DND-41 (cell line): ENCODE measurements at regions not wholly inside any gene's neighbourhood (a gene's known extent, or its start where the extent isn't known, plus 50 kb on each side); places are given as distances from the start of the nearest gene placed in this dataset.

Source experiments
- ATAC-seq: fragments of 200-7000 bp; cut with Tn5 transposase; 3 replicates; pipeline ENCODE4 v1.9.1; 2021; ENCODE audit warnings: low read depth; ENCODE audit not compliant: insufficient read depth
- DNase-seq: peaks from one replicate; pipeline ENCODE4 v3.0.0-alpha.2; 2020
- H2AFZ ChIP-seq: 2 replicates; pipeline ENCODE4 v1.6.0; 2012; ENCODE audit warnings: low read depth, low read length
- H3K27ac ChIP-seq: 2 replicates; pipeline ENCODE4 v1.5.1; 2012; ENCODE audit warnings: low read length, inconsistent platforms
- H3K27me3 ChIP-seq: fragments of 200-600 bp; sonication (generic); 2 replicates; pipeline ENCODE4 v1.6.0; 2012; ENCODE audit warnings: low read length, mild to moderate bottlenecking, inconsistent platforms; ENCODE audit not compliant: insufficient read depth, poor library complexity
- H3K36me3 ChIP-seq: 2 replicates; pipeline ENCODE4 v1.5.1; 2012; ENCODE audit warnings: low read length, inconsistent platforms; ENCODE audit not compliant: insufficient read depth
- H3K4me1 ChIP-seq: 2 replicates; pipeline ENCODE4 v1.5.1; 2012; ENCODE audit warnings: mild to moderate bottlenecking, low read length; ENCODE audit not compliant: insufficient read depth
- H3K4me2 ChIP-seq: 2 replicates; pipeline ENCODE4 v1.6.0; 2012; ENCODE audit warnings: mild to moderate bottlenecking, moderate library complexity, low read length, inconsistent platforms; ENCODE audit not compliant: insufficient read depth
- H3K4me3 ChIP-seq, 2 experiments: fragments of 200-600 bp in 1 of 2; shearing (Covaris generic) in 1 of 2; 2 replicates each; pipeline ENCODE4 v1.5.1; 2012 to 2016; ENCODE audit warnings: inconsistent platforms in 2 of 2, low read length in 2 of 2, mild to moderate bottlenecking in 2 of 2, low read depth in 1 of 2, moderate library complexity in 1 of 2
- H3K79me2 ChIP-seq: 2 replicates; pipeline ENCODE4 v1.6.0; 2012; ENCODE audit warnings: low read length, inconsistent platforms; ENCODE audit not compliant: insufficient read depth
- H3K9ac ChIP-seq: 2 replicates; pipeline ENCODE4 v1.6.0; 2012; ENCODE audit warnings: low read depth, mild to moderate bottlenecking, inconsistent platforms, low read length, moderate library complexity
- H3K9me3 ChIP-seq: 2 replicates; pipeline ENCODE4 v1.5.1; 2012; ENCODE audit warnings: low read length, moderate library complexity, mild to moderate bottlenecking, inconsistent platforms; ENCODE audit not compliant: insufficient read depth, severe bottlenecking
- H4K20me1 ChIP-seq: 2 replicates; pipeline ENCODE4 v1.6.0; 2012; ENCODE audit warnings: low read length; ENCODE audit not compliant: insufficient read depth
- EZH2 ChIP-seq: IDR thresholded peaks from 3 replicates; pipeline ENCODE4 v1.6.1; 2012; ENCODE audit warnings: borderline replicate concordance, low read depth, mild to moderate bottlenecking, moderate library complexity, low read length, inconsistent platforms; ENCODE audit not compliant: severe bottlenecking
- TF ChIP-seq, protein P1 (sequence below): IDR thresholded peaks from 2 replicates; pipeline ENCODE4 v1.5.1; 2012; ENCODE audit warnings: borderline replicate concordance, low read length, moderate library complexity, mild to moderate bottlenecking; ENCODE audit not compliant: poor library complexity, severe bottlenecking; ENCODE audit errors: extremely low read depth

- Histone ChIP-seq H3K9ac (no peak overlapping the region), H3K36me3 (no peaks in the 10 kb centered on the region), H3K9me3 (no peaks in the 10 kb centered on the region), H2AFZ (no peak overlapping the region), H3K4me1 (no peaks in the 10 kb centered on the region), H3K27ac (no peak overlapping the region), H4K20me1 (no peaks in the 10 kb centered on the region), H3K4me2 (no peak overlapping the region), H3K4me3 (no peak overlapping the region), H3K79me2 (no peaks in the 10 kb centered on the region), H3K27me3 (peaks cover 3% of the 10 kb centered on the region)
- TF ChIP-seq EZH2: no peak
- TF ChIP-seq, protein P1, sequence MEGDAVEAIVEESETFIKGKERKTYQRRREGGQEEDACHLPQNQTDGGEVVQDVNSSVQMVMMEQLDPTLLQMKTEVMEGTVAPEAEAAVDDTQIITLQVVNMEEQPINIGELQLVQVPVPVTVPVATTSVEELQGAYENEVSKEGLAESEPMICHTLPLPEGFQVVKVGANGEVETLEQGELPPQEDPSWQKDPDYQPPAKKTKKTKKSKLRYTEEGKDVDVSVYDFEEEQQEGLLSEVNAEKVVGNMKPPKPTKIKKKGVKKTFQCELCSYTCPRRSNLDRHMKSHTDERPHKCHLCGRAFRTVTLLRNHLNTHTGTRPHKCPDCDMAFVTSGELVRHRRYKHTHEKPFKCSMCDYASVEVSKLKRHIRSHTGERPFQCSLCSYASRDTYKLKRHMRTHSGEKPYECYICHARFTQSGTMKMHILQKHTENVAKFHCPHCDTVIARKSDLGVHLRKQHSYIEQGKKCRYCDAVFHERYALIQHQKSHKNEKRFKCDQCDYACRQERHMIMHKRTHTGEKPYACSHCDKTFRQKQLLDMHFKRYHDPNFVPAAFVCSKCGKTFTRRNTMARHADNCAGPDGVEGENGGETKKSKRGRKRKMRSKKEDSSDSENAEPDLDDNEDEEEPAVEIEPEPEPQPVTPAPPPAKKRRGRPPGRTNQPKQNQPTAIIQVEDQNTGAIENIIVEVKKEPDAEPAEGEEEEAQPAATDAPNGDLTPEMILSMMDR: no peak
- no peak for ATAC-seq
- DNase-seq: no peak
Measured at GRCh38 chr13:97660594-97661260, 226.8 kb downstream of the RAP2A start.

DNA sequence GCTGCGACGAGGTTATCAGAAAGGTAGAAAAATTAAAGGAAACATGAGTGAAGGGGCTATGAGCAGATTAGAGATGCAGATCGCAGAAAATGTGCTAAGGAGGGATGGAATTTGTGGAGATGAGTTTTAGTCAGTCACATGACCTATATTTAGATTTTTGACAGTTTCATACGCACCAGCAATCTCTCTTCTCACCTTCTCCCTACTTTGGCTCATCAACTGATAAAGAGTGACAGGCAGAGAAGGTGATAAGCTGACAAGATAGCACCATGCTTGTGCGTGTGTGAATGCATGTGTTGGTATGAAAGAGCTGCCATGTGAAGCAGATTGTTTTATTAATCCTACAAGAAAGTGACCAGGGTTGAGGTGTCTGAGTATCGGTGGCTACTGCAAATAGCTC, 252.6 kb downstream of the RAP2A start:
- no peaks in the 10 kb centered on the region for H3K27me3 ChIP-seq
- H3K4me1 ChIP-seq: no peaks in the 10 kb centered on the region
- no peaks in the 10 kb centered on the region for H3K9me3 ChIP-seq
- no peak overlapping the region for H2AFZ ChIP-seq
- no peaks in the 10 kb centered on the region for H3K79me2 ChIP-seq
- no peaks in the 10 kb centered on the region for H4K20me1 ChIP-seq
- H3K36me3 ChIP-seq: no peaks in the 10 kb centered on the region
- no peak for DNase-seq
- no peak for TF ChIP-seq EZH2
- TF ChIP-seq, protein P1: no peak
- H3K9ac ChIP-seq: no peak overlapping the region
- H3K4me2 ChIP-seq: no peak overlapping the region
- H3K4me3 ChIP-seq: no peak overlapping the region
- ATAC-seq: no peak
- H3K27ac ChIP-seq: no peak overlapping the region

DNA sequence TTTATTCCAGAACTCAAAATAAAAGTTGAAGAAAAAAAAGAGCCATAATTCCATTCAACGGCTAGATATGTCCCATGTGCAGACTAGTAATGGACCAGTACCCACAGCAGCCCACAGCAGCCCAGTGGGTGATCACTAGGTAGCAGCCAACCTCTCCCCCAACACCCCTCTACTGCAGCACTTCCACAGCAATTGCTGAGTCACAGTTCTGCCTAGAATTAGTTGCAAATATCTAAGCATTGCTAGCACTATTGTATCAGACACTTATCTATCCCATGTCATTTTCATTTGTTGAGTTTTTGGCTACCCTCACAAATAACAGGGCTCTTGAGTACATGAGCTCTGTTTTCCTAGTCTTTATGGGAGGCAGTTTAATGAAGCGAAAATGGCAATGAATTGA, 258.7 kb downstream of the RAP2A start:
- Histone ChIP-seq H3K27me3 (no peaks in the 10 kb centered on the region), H3K27ac (no peak overlapping the region), H2AFZ (no peak overlapping the region), H3K9me3 (no peaks in the 10 kb centered on the region), H4K20me1 (no peaks in the 10 kb centered on the region), H3K9ac (no peak overlapping the region), H3K4me3 (no peak overlapping the region), H3K4me1 (no peaks in the 10 kb centered on the region), H3K4me2 (no peak overlapping the region), H3K79me2 (no peaks in the 10 kb centered on the region), H3K36me3 (no peaks in the 10 kb centered on the region)
- DNase-seq: no peak
- ATAC-seq: no peak
- TF ChIP-seq, protein P1: no peak
- no peak for TF ChIP-seq EZH2
